ENCODE measurements at regions not wholly inside any gene's neighbourhood (a gene's known extent, or its start where the extent isn't known, plus 50 kb on each side); places are given as distances from the start of the nearest gene placed in this dataset.

GRCh38 chr3:144185276-144185675 is 213.7 kb downstream of the DIPK2A start:
- TF ChIP-seq CTCF (IDR thresholded peaks at IDR 0.05) (no peak), POLR2A (IDR thresholded peaks at IDR 0.05) (no peak)
